ENCODE measurements at regions not wholly inside any gene's neighbourhood (a gene's known extent, or its start where the extent isn't known, plus 50 kb on each side); places are given as distances from the start of the nearest gene placed in this dataset.

- DNase-seq = no peak
Measured at GRCh38 chr5:5625491-5625890, 203.0 kb downstream of the ICE1 start.

GRCh38 chr5:5623397-5623796 is 200.9 kb downstream of the ICE1 start:
- no peak for DNase-seq

GRCh38 chr5:5622806-5623205 is 200.3 kb downstream of the ICE1 start:
- no peak for DNase-seq

DNA sequence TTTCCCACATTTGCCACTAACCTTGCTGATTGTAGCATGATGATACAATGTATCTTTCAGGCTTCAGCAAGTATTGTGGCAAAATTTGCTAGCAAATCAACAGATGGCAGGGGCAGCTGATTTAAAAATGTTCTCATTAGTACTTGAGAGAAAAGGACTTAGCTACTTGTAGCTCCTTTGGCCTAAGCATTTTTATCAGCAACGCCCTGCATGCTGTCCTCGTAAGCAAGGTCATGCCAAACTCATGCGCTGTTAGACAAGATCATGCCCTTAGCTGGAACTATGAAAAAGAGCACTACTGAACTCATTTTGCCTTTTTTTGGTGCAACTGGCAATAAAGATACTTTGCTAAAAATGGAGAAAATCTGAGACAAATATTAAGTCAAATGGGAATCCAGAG is 197.1 kb downstream of the ICE1 start:
- DNase-seq = no peak

DNA sequence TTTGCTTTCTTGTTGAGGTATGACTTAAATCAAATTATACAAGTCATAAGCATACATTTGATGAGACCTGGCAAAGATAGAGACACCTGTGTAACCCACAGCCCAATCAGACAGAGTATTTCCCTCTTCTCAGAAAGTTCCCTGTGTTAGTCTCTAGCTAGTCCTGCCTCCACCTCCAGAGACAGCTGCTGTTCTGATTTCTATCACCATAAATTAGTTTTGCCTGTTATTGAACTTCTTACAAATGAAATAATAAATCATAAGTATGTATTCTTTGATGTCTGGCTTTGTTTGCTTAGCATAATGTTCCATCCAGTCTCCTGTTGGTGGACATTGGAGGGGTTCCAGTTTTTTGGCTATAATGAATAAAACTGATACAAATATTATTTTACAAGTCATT is 194.5 kb downstream of the ICE1 start:
- DNase-seq = no peak

GRCh38 chr5:5616247-5616895 is 193.9 kb downstream of the ICE1 start:
- no peak for DNase-seq

DNA sequence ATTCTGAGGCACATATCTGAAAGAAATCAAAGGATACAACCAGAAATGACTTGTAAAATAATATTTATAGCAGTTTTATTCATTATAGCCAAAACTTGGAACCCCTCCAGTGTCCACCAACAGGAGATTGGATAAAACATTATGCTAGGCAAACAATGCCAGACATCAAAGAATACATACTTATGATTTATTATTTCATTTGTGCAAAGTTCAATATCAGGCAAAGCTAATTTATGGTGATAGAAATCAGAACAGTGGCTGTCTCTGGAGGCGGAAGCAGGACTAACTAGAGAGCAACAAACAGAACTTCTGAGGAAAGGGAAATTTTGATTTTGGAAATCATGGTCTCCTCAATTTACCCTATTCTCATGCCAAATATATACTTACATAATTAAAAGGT is 193.1 kb downstream of the ICE1 start:
- no peak for DNase-seq

- no peak for DNase-seq
Measured at GRCh38 chr5:5613261-5613990, 190.9 kb downstream of the ICE1 start.

GRCh38 chr5:5612096-5612495 is 189.6 kb downstream of the ICE1 start:
- DNase-seq = no peak

DNA sequence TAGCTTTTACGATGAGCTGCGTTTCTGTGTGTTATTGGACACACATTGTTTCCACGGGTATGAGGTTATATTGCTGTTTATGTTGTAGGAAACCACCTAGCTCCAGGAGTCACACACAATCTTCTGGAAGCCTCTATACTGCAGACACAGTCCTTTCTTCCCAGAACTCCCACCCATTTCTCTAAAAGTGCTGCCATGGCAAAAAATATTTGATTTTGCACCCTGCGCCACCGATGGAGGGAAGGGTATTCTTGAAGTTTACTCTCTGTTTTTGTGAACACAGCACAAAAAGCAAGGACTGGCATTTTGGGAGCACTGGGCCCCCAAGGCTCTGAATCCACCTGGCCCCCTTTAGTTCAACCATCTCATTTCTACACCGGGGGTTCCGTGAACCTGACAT is 187.5 kb downstream of the ICE1 start:
- DNase-seq = no peak

GRCh38 chr5:5605170-5605764 is 182.8 kb downstream of the ICE1 start:
- DNase-seq = no peak

GRCh38 chr5:5602554-5602953 is 180.1 kb downstream of the ICE1 start:
- no peak for DNase-seq

DNA sequence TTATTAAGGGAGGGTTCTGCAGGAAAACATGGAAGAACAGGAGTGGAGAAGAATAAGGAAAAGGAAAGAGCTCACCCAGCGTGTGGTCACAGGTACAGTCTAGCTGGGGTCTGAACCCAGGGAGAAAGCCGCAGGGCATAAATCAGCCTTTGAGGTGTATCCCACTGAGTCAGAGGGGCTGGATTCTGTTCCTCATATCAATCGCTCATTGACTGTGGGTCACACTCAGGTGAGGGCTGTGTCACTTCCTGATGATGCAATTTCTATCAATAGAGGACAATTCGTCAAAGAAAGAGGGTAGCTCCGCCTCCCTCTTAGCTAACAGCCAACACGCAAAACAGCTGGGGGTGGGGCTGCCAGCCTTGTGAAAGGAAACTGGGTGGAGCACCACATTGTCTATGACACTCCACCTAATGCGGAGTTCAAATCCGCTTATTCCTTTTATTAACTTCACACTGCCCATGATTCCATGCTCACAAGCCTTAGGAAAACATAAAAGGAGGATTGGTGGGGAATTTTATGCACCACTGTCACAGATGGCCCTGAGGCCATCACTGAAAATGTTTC is 176.2 kb downstream of the ICE1 start:
- no peak for DNase-seq

GRCh38 chr5:5593391-5593790 is 170.9 kb downstream of the ICE1 start:
- DNase-seq = no peak

DNA sequence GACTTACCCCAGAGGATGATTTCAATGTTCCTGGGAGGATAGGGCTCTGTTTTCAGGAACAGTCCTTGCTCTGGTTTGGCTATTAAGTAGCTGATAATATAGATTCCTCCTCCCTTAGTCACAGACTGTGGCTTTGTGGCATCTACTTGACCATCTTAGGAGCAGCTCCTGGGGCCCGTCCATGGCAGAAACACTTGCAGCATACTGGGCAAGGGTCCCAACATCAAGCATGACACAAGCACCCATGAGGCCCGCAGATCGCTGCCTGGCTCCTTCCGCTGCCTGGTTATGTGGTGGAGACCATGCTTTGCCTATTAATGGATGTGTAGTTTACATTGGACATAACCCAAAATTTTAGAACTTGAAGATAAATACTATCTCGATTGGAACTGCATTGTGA is 170.1 kb downstream of the ICE1 start:
- DNase-seq = no peak

- DNase-seq = no peak
Measured at GRCh38 chr5:5591567-5591966, 169.1 kb downstream of the ICE1 start.

DNA sequence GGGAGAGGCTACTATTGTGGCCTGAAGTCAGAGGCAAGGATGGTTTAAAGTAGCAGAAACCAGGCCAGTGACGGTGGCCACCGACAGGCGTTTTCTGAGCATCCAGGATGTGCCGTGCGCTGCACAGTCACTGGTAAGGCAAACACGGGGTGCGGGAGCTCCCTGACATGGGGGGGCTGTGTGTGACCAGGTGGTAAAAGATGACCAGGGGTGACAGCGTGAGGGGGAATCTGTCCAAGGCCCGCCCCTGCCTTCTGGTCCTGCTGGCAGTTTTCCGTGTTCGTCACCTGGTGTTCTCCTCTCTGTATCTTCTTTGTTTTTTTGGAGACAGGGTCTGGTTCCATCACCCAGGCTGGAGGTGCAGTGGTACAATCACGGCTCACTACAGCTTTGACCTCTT is 167.4 kb downstream of the ICE1 start:
- DNase-seq = no peak

DNA sequence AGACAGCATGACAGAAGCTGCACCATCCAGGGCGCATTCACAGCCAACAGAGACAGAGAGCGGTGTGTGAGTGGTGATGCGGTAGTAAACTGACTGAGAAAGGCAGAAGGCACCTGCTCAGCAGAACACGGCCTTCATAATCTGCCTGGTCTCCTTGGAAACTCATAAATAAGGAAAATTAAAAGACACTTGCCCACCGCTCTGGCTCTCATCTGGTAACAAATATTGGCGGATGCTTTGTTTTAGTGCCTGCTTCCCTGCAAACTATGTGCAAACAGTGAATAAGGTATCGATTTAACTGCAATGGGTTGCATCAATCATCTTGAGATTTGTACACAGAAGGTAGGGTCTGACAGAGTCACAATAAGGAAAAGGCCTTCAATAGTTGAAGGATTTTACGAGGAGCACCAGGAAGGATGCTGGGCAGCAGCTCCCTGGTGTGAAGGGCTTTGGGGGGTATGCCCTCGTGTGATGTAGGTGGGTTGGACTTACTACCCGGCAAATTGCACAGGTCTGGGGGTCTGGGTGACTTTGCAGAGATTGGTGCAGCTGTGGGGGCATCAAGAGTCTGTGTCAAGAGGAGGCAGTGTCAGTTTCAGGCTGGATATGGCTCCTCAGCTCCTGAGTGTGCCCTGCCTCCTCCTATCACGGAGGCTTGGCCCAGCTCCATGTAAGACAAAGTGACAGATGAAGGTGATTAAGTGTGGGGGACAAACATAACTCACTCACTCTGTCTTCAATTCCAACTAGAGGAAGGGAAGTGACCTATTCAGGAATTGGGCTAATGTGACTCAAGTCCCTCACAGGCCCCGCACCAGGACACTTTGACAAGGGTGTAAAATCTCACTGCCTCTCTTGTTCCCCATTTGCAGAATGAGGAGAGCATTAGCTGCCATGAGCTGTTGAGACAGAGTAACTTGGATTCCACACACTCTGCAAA is 166.7 kb downstream of the ICE1 start:
- DNase-seq = no peak

DNA sequence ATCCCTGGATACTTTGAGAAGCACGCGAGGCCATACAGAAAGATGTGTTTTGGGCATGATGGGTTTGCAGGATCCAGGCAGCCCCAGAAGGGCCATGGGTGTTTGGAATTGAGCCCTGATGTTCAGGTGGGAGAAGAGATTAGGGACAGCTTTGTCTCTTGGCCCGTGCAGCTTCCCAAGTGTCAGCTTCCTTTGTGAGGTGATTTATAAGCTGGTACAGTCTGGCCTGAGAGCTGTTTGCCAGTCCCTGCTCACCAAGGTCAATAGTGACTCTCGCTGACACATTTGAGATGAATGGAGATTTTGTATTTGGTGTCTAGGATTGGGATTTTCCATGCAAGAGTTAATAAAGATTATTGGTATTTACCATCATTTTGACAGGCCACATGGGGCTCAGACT is 165.9 kb downstream of the ICE1 start:
- DNase-seq = no peak

DNA sequence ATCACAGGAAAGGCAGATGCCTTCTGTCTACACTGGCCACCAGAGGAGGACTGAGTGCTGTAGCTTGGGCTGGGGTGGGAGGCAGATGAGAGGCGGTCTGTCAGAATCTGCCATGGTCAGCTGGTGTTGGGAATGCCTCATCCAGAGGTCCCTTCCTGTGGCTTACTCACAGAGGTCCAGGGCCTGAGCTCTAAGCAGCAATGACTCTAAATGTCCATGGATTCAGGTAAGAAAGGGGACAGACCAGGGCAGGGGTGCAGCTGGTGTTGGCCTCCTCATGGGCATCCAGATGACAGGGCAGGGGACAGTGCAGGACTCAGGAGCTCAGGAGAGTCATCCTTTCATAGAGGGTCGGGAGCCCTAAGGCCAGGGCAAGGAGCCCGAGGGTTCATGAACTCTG is 165.0 kb downstream of the ICE1 start:
- DNase-seq = no peak

DNA sequence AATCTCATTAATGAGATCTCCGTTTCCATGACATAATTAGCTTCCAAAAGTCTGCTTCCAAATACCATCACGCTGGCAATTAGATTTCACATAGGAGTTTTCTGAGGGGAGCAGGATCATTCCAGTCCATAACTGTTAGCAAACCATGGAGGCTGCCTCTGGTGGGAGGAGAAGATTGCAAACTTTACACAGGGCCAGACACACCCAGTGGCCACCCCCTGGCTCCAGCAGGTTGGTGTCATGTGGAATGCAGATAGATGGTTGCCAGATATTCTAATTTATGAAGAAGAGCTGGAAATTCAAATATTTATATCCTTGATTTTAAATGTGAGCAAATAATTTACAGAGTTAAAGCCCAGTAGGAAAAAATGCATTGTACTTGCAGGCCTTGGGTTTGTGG is 164.2 kb downstream of the ICE1 start:
- DNase-seq = no peak

GRCh38 chr5:5585751-5586341 is 163.4 kb downstream of the ICE1 start:
- no peak for DNase-seq
